OCI-M1 (cell line): ENCODE measurements at regions not wholly inside any gene's neighbourhood (a gene's known extent, or its start where the extent isn't known, plus 50 kb on each side); places are given as distances from the start of the nearest gene placed in this dataset.

Experiments used
- DNase-seq: peaks from one replicate; lab custom pipeline; 2025; lab: John Stamatoyannopoulos, UW

DNA sequence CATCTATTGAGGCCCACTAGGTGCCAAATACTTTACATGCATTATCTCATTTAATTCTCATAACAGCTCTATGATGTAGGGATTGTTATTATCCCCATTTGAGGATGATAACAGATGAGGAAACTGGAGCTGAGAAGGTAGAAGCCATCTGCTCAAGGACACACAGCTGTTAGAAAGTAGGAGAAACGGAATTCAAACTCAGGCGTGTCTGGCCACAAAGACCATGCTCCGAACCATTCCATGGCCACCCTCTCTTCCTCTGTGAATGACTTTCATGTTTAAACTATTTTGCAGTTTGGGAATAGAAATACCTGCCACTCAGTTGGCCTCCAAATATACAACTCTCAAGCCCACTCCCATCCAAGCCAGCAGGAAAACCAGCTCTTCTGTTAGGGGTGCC is 87.6 kb upstream of the ANKRD55 start:
- DNase-seq: no peak

GRCh38 chr5:56319526-56320181 is 86.5 kb upstream of the ANKRD55 start:
- no peak for DNase-seq

- no peak for DNase-seq
These were observed 84.9 kb upstream of the ANKRD55 start for GRCh38 chr5:56317923-56318561.

- DNase-seq: peak; percentile 54
These were observed 83.3 kb upstream of the ANKRD55 start for GRCh38 chr5:56316299-56316994.

DNA sequence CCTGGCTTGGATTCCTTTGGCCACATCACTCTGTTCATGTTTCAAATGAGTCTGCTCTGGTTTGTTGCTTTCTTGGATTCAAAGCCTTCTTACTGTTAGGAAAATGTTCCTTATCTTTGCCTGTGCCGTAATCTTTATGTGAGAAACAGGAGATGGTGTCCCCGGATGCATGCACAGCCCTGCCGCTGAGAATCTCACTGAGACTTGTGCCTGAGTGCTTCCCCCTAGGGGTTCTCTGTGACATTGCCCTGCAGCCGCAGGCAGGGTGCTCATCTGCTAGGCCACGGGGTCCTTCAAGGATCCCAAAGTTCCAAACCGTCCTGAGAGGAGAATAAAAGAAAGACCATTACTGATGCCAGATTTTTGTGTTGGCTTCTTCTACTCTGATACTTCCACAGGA is 81.4 kb upstream of the ANKRD55 start:
- peak; percentile 56 for DNase-seq

GRCh38 chr5:56313596-56313995 is 80.5 kb upstream of the ANKRD55 start:
- DNase-seq: no peak

DNA sequence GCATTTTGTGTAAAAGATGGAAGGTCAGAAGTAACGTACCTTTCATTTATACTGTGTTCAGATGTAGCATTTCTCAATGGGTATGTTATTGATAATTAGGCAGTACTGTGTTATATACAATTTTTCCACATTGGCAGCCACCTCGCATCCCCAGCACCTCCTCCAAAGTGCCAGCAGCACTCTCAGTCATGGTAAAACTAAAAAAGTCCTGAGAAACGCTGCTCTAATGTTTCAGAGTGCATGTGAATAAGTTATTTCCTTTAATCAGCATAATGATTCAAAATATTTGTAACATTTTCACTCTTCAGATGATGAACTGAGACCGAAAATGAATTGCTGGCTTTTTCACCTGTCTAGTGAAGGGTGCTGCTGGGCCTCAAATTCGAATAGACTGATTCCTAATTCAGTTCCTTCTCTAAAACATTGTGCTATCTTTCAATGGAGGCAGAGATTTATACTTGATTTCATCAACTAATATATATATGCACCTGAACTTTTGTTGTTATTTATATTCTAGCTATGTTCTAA is 79.9 kb upstream of the ANKRD55 start:
- DNase-seq: no peak

DNA sequence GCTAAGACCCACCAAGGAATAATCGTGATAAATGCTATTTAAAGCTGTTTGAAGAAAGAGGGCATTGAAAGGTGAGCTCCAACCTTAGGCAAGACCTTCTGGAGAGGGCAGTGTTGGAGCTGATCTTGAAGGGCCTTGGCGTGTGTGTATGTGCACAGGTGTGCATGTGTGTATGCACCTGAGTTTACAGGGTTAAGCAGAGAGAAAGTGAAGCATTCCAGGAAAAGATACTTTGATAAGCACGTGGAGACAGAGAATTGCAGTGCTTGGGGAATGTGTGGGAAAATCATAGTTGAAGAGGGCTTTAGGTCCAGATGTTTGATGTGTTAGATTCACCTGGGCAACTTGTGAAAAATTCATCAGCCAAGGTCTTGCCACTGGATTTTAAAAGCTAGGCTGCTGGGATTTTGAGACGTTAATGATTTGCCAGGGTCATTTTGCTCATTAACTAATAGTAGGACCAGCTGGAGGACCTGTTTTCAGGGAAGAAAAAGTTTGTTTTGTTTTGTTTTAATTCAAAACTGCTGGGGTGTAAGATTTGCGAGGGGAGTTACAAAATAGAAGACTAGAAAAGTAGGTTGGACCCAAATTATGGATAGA is 78.3 kb upstream of the ANKRD55 start:
- no peak for DNase-seq

DNA sequence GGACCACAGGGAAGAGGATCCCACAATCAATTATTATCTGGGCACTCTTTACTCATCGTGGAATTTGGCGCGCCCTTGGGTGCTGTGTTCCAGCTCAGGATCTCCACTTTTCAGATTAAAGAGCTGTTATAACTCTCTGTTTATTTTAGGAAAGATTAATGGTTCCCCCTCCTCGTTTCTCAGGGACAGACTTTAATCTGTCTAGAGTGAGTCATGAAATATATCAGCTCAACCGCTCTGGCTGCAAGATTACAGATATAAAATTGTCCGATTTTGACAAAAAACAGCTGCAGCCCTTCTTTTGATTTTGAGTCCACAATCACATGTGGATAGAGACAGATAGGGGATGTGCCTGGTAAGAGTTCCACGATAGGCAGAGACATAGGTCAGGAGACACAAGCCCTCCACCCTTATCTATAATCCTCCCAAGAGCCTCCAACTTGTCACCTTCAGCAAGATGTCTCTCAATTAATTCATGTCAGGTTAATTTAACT is 77.6 kb upstream of the ANKRD55 start:
- peak; percentile 93 for DNase-seq

DNA sequence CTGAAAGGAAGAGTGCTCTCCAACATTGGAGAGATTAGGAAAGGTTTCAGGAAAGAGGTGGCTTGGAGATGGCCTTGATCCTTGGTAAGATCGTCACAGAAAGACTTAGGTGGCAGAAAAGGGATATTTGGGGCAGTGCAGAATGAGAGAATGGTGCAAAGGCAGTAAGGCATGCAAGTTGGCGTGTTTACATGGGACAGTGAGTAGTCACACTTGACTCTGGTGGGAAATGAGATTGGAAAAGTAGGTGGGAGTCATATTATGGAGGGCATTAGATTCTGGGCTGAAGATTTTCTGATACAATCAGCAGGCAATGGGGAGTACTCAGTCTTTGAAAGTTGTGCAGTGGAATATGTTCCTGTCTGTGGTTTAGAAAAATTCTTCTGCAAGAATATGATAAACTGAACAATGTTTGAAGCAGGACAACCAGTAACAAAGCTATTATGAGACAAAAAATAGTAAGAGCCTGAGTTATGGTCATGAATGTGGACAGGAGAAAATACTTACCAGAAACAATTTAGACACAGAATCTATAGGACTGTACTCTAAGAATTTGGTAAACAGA is 76.2 kb upstream of the ANKRD55 start:
- peak; percentile 89 for DNase-seq

- peak; percentile 14 for DNase-seq
These were observed 74.7 kb upstream of the ANKRD55 start for GRCh38 chr5:56307714-56308333.

- no peak for DNase-seq
These were observed 73.5 kb upstream of the ANKRD55 start for GRCh38 chr5:56306433-56307150.

- peak; percentile 18 for DNase-seq
These were observed 72.1 kb upstream of the ANKRD55 start for GRCh38 chr5:56305001-56305950.

GRCh38 chr5:56303511-56303910 is 70.4 kb upstream of the ANKRD55 start:
- DNase-seq: peak; percentile 22

GRCh38 chr5:56302027-56302426 is 68.9 kb upstream of the ANKRD55 start:
- DNase-seq: no peak

- no peak for DNase-seq
These were observed 67.9 kb upstream of the ANKRD55 start for GRCh38 chr5:56301069-56301468.

- DNase-seq: no peak
These were observed 66.1 kb upstream of the ANKRD55 start for GRCh38 chr5:56299212-56299611.

GRCh38 chr5:56298336-56299090 is 65.4 kb upstream of the ANKRD55 start:
- DNase-seq: no peak

GRCh38 chr5:56297851-56298250 is 64.7 kb upstream of the ANKRD55 start:
- no peak for DNase-seq
